CD4-positive, alpha-beta memory T cell (primary cell): ENCODE measurements at regions not wholly inside any gene's neighbourhood (a gene's known extent, or its start where the extent isn't known, plus 50 kb on each side); places are given as distances from the start of the nearest gene placed in this dataset.

Experiments
- CTCF ChIA-PET: fragments of 350-600 bp; sonication (Branson Sonifier 250); formaldehyde crosslinking; loops from one replicate; lab custom pipeline; 2021; ENCODE audit warnings: inconsistent platforms; ENCODE audit not compliant: partially characterized antibody; lab: Charles Lee
- POLR2A ChIA-PET: fragments of 350-600 bp; sonication (Branson Sonifier 250); formaldehyde crosslinking; loops from one replicate; lab custom pipeline; 2021; ENCODE audit not compliant: partially characterized antibody; lab: Charles Lee
- DNase-seq, 5 donors: peaks; one replicate each; pipeline versions ENCODE4 v3.0.0 to v3.0.0-alpha.2; 2020 to 2022; ENCODE audit warnings: mixed read lengths in 1 of 5
- H3K27ac ChIP-seq: one replicate; pipeline ENCODE4 v1.7.0; 2013; ENCODE audit warnings: low read depth, low read length
- H3K27me3 ChIP-seq: 2 replicates; pipeline ENCODE4 v1.7.0; 2013; ENCODE audit warnings: mild to moderate bottlenecking, low read length, moderate library complexity; ENCODE audit not compliant: insufficient read depth
- H3K36me3 ChIP-seq: 2 replicates; pipeline ENCODE4 v1.7.0; 2013; ENCODE audit warnings: mild to moderate bottlenecking, low read length, moderate library complexity; ENCODE audit not compliant: insufficient read depth
- H3K4me1 ChIP-seq: 2 replicates; pipeline ENCODE4 v1.7.0; 2013; ENCODE audit warnings: mild to moderate bottlenecking, low read length, moderate library complexity; ENCODE audit not compliant: insufficient read depth
- H3K4me3 ChIP-seq, 2 donors: one replicate each; pipeline ENCODE4 v1.7.0; 2013; ENCODE audit warnings: low read length in 2 of 2, mild to moderate bottlenecking in 1 of 2
- H3K9me3 ChIP-seq, 2 donors: one replicate each; pipeline ENCODE4 v1.7.0; 2013; ENCODE audit warnings: low read length in 2 of 2, control low read depth in 1 of 2; ENCODE audit not compliant: control insufficient read depth in 1 of 2
- H3K27ac Mint-ChIP-seq, 7 donors: one replicate each; pipeline ENCODE4 v1.8.0; 2020 to 2021; ENCODE audit warnings: mixed read lengths in 7 of 7, mild to moderate bottlenecking in 6 of 7, inconsistent platforms in 3 of 7, moderate library complexity in 3 of 7
- H3K27me3 Mint-ChIP-seq, 2 donors: one replicate each; pipeline ENCODE4 v1.8.0; 2020 to 2021; ENCODE audit warnings: mixed read lengths in 2 of 2
- H3K36me3 Mint-ChIP-seq, 2 donors: one replicate each; pipeline ENCODE4 v1.8.0; 2020 to 2021; ENCODE audit warnings: mixed read lengths in 2 of 2, inconsistent platforms in 1 of 2, mild to moderate bottlenecking in 1 of 2
- H3K4me1 Mint-ChIP-seq, 4 donors: one replicate each; pipeline ENCODE4 v1.8.0; 2020 to 2021; ENCODE audit warnings: mixed read lengths in 4 of 4, mild to moderate bottlenecking in 1 of 4
- H3K4me3 Mint-ChIP-seq, 8 donors: one replicate each; pipeline ENCODE4 v1.8.0; 2020 to 2021; ENCODE audit warnings: mixed read lengths in 8 of 8, mild to moderate bottlenecking in 7 of 8, moderate library complexity in 6 of 8, inconsistent platforms in 3 of 8
- H3K9me3 Mint-ChIP-seq, 8 donors: one replicate each; pipeline ENCODE4 v1.8.0; 2020 to 2021; ENCODE audit warnings: mixed read lengths in 8 of 8, mild to moderate bottlenecking in 5 of 8, inconsistent platforms in 3 of 8, moderate library complexity in 1 of 8
- intact Hi-C: fragments of 100-400 bp; cut with micrococcal nuclease; formaldehyde crosslinking; loops from one replicate; pipeline ENCODE4 v1.15.1; 2023

- no peaks in the 10 kb centered on the region for H3K4me1 Mint-ChIP-seq
- ChIA-PET POLR2A (no interaction called here), CTCF (no interaction called here)
- intact Hi-C loops: no loop called here
- DNase-seq: no peak
- Histone ChIP-seq H3K36me3 (no peaks in the 10 kb centered on the region), H3K27me3 (no peaks in the 10 kb centered on the region), H3K27ac (no peak overlapping the region), H3K4me3 (no peak overlapping the region), H3K9me3 (no peaks in the 10 kb centered on the region), H3K4me1 (no peaks in the 10 kb centered on the region)
- peaks cover 0 to 9% (median 2%) of the 10 kb centered on the region in 8 donors for H3K9me3 Mint-ChIP-seq
- H3K27me3 Mint-ChIP-seq: no peaks in the 10 kb centered on the region
- H3K36me3 Mint-ChIP-seq: no peaks in the 10 kb centered on the region
- H3K27ac Mint-ChIP-seq: no peak overlapping the region
- H3K4me3 Mint-ChIP-seq: no peak overlapping the region
Measured at GRCh38 chr5:19058216-19058615, 929.8 kb downstream of the CDH18 start.

DNA sequence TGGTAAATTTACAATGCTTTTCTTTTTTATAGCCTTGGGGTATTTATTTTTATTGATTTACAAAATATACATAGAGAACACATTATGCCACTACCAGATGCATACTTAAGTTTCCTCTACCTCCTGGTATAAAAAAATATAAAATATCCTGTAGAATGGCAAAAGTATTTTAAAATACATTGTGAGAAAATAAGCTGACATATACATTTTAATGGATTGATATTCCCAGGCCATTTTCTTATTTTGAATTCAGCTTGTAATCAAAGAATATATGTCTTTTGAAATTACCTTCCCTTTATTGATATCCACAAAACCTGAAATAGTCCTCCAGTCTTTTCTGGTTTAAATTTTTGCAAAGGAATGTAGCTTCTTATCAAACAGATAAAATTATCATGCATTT, 923.9 kb downstream of the CDH18 start:
- H3K9me3 Mint-ChIP-seq: peaks cover 0 to 6% (median 0%) of the 10 kb centered on the region in 8 donors
- no peaks in the 10 kb centered on the region for H3K4me1 ChIP-seq
- no peaks in the 10 kb centered on the region for H3K9me3 ChIP-seq
- intact Hi-C loops: no loop called here
- H3K27ac Mint-ChIP-seq: no peak overlapping the region
- ChIA-PET POLR2A (no interaction called here), CTCF (no interaction called here)
- H3K36me3 Mint-ChIP-seq: no peaks in the 10 kb centered on the region
- H3K27ac ChIP-seq: no peak overlapping the region
- no peaks in the 10 kb centered on the region for H3K4me1 Mint-ChIP-seq
- H3K27me3 Mint-ChIP-seq: no peaks in the 10 kb centered on the region
- H3K4me3 Mint-ChIP-seq: no peak overlapping the region
- no peaks in the 10 kb centered on the region for H3K27me3 ChIP-seq
- no peaks in the 10 kb centered on the region for H3K36me3 ChIP-seq
- DNase-seq: no peak
- H3K4me3 ChIP-seq: no peak overlapping the region

DNA sequence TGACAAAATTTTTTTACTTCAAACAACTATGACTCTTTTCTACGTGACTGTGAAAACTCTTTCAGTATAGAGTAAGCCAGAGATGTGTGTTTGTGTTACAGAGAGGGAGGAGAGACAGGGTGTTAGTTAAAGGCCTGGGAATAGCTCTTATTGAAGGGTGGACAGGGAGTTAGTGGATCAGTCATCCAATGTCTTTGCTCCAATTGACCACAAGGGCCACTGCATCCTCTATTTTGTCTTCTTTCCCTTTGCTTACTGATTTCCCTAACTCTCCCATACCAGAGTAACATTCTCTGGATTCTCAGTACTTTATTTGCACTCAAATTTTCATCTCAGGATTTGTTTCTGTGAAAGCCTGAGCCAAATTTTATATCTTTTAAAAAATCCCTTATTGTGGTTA, 920.3 kb downstream of the CDH18 start:
- Mint-ChIP-seq H3K27me3 (no peaks in the 10 kb centered on the region), H3K36me3 (no peaks in the 10 kb centered on the region), H3K4me1 (no peaks in the 10 kb centered on the region), H3K27ac (no peak overlapping the region), H3K4me3 (no peak overlapping the region), H3K9me3 (peaks cover 0 to 6% (median 0%) of the 10 kb centered on the region in 8 donors)
- Histone ChIP-seq H3K4me1 (no peaks in the 10 kb centered on the region), H3K36me3 (no peaks in the 10 kb centered on the region), H3K9me3 (no peaks in the 10 kb centered on the region), H3K4me3 (no peak overlapping the region), H3K27ac (no peak overlapping the region), H3K27me3 (no peaks in the 10 kb centered on the region)
- no peak for DNase-seq
- intact Hi-C loops: no loop called here
- CTCF ChIA-PET: no interaction called here
- POLR2A ChIA-PET: no interaction called here

DNA sequence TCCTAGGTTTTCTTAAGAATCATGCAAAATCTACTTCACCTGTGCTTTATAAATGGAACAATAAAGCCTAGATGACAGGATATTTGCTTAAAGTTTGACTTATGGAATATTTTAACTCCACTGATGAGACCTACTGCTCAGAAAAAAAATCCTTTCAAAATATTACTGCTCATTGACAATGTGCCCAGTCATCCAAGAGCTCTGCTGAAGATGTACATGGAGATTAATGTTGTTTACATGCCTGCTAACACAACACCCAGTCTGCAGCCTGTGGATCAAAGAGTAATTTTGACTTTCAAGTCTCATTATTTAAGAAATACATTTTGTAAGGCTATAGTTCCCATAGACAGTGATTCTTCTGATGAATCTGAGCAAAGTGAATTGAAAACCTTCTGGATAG, 889.6 kb downstream of the CDH18 start:
- POLR2A ChIA-PET: no interaction called here
- H3K9me3 ChIP-seq: no peaks in the 10 kb centered on the region
- H3K36me3 ChIP-seq: no peaks in the 10 kb centered on the region
- Mint-ChIP-seq H3K9me3 (peaks cover 0 to 18% (median 5%) of the 10 kb centered on the region in 8 donors), H3K27ac (peak overlapping the region in 1 of 7 donors; percentile 58), H3K4me3 (no peak overlapping the region), H3K4me1 (no peaks in the 10 kb centered on the region), H3K36me3 (no peaks in the 10 kb centered on the region), H3K27me3 (no peaks in the 10 kb centered on the region)
- no peak for DNase-seq
- no peak overlapping the region for H3K4me3 ChIP-seq
- H3K27me3 ChIP-seq: no peaks in the 10 kb centered on the region
- H3K4me1 ChIP-seq: no peaks in the 10 kb centered on the region
- CTCF ChIA-PET: no interaction called here
- intact Hi-C loops: no loop called here
- no peak overlapping the region for H3K27ac ChIP-seq

DNA sequence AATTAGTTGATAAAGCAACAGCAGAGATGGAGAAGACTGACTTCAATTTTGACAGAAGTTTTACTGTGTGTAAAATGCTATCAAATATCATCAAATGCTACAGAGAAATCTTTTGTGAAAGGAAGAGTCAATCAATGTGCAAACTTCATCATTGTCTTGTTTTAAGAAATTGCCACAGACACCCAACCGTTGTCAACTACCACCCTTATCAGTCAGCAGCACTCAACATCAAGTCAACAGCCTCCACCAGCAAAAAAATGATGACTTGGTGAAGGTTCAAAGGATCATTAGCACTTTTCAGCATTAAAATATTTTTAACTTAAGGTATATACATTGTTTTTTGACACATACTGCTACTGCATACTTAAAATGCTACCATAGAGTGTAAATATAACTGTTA, 888.8 kb downstream of the CDH18 start:
- CTCF ChIA-PET: no interaction called here
- H3K27ac Mint-ChIP-seq: no peak overlapping the region
- Histone ChIP-seq H3K4me1 (no peaks in the 10 kb centered on the region), H3K4me3 (no peak overlapping the region), H3K36me3 (no peaks in the 10 kb centered on the region), H3K27me3 (no peaks in the 10 kb centered on the region), H3K27ac (no peak overlapping the region), H3K9me3 (no peaks in the 10 kb centered on the region)
- POLR2A ChIA-PET: no interaction called here
- no peaks in the 10 kb centered on the region for H3K27me3 Mint-ChIP-seq
- no peak overlapping the region for H3K4me3 Mint-ChIP-seq
- H3K36me3 Mint-ChIP-seq: no peaks in the 10 kb centered on the region
- DNase-seq: no peak
- peaks cover 0 to 15% (median 3%) of the 10 kb centered on the region in 8 donors for H3K9me3 Mint-ChIP-seq
- intact Hi-C loops: no loop called here
- H3K4me1 Mint-ChIP-seq: no peaks in the 10 kb centered on the region

GRCh38 chr5:19104948-19105347, 883.1 kb downstream of the CDH18 start:
- ChIA-PET POLR2A (no interaction called here), CTCF (no interaction called here)
- peaks cover 0 to 10% (median 1%) of the 10 kb centered on the region in 8 donors for H3K9me3 Mint-ChIP-seq
- DNase-seq: no peak
- H3K4me3 ChIP-seq: no peak overlapping the region
- H3K27me3 Mint-ChIP-seq: no peaks in the 10 kb centered on the region
- no peaks in the 10 kb centered on the region for H3K27me3 ChIP-seq
- intact Hi-C loops: no loop called here
- no peaks in the 10 kb centered on the region for H3K4me1 Mint-ChIP-seq
- no peaks in the 10 kb centered on the region for H3K4me1 ChIP-seq
- no peaks in the 10 kb centered on the region for H3K9me3 ChIP-seq
- H3K4me3 Mint-ChIP-seq: no peak overlapping the region
- H3K27ac ChIP-seq: no peak overlapping the region
- H3K36me3 Mint-ChIP-seq: no peaks in the 10 kb centered on the region
- no peak overlapping the region for H3K27ac Mint-ChIP-seq
- no peaks in the 10 kb centered on the region for H3K36me3 ChIP-seq

GRCh38 chr5:19122923-19123322, 865.1 kb downstream of the CDH18 start:
- no peak overlapping the region for H3K4me3 ChIP-seq
- ChIA-PET POLR2A (no interaction called here), CTCF (no interaction called here)
- Mint-ChIP-seq H3K27me3 (no peaks in the 10 kb centered on the region), H3K9me3 (peaks cover 0 to 11% (median 5%) of the 10 kb centered on the region in 8 donors), H3K27ac (no peak overlapping the region), H3K4me1 (no peaks in the 10 kb centered on the region), H3K36me3 (no peaks in the 10 kb centered on the region), H3K4me3 (no peak overlapping the region)
- H3K27me3 ChIP-seq: no peaks in the 10 kb centered on the region
- H3K9me3 ChIP-seq: no peaks in the 10 kb centered on the region
- no peak overlapping the region for H3K27ac ChIP-seq
- DNase-seq: no peak
- H3K36me3 ChIP-seq: no peaks in the 10 kb centered on the region
- no peaks in the 10 kb centered on the region for H3K4me1 ChIP-seq
- intact Hi-C loops: no loop called here
